ENCODE measurements at regions not wholly inside any gene's neighbourhood (a gene's known extent, or its start where the extent isn't known, plus 50 kb on each side); places are given as distances from the start of the nearest gene placed in this dataset.
"Not testable (repeated sequence)": the region's sequence is repeated elsewhere in the genome, so short reads cannot be mapped to it uniquely, and the experiment has no call there.

DNA sequence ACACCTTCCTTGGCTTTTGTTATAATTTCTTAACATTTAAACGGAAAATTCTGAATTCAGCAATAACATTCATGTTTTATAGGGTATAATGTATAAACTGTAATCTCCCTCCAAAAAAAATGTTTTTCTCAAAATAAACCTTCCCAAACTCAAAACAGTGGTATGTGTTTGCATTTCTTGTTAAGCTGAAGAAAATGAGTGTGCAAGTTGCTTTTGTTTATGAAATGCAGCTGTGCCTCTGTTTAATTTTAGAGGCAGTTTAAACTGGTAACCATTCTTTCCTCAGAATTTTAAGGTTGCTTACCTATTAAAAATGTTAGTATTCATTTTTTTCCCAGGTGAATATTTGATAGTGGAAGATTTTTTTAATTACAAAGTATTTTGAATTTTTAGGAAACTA is 105.0 kb upstream of the ANKRD50 start:
- Histone ChIP-seq H3K27ac (ENCODE audit: insufficient read depth, low read depth, low read length) (no peak overlapping the region), H3K4me3 (replicated peaks in 1 of 3; ENCODE audit: insufficient read depth in 1 of 3, low read depth in 1 of 3, low read length in 3 of 3) (no peak overlapping the region), H3K4me1 (ENCODE audit: control insufficient read depth, extremely low read depth, insufficient read depth, low read length) (no peaks in the 10 kb centered on the region), H3K4me2 (ENCODE audit: insufficient read depth, low read length) (no peak overlapping the region), H3K9ac (replicated peaks; ENCODE audit: extremely low read depth, insufficient read depth, low read length) (no peak overlapping the region), H3K27me3 (ENCODE audit: control insufficient read depth in 2 of 2, insufficient read depth in 2 of 2, low read length in 2 of 2) (no peaks in the 10 kb centered on the region), H2AFZ (ENCODE audit: low read depth, low read length) (no peak overlapping the region), H3K9me1 (replicated peaks; ENCODE audit: control insufficient read depth, extremely low read depth, insufficient read depth, low read length) (no peaks in the 10 kb centered on the region), H3K36me3 (ENCODE audit: control insufficient read depth in 2 of 2, extremely low read depth in 1 of 2, insufficient read depth in 2 of 2, low read length in 2 of 2) (no peaks in the 10 kb centered on the region), H3K9me3 (replicated peaks; ENCODE audit: control insufficient read depth, insufficient read depth, low read length) (no peaks in the 10 kb centered on the region), H3K79me2 (ENCODE audit: control insufficient read depth, insufficient read depth, low read length) (no peaks in the 10 kb centered on the region), H4K20me1 (replicated peaks; ENCODE audit: control insufficient read depth, extremely low read depth, insufficient read depth, low read length) (no peaks in the 10 kb centered on the region)
- dilution Hi-C loops (cut with MboI; ENCODE audit: extremely low pct_ligation_motif_present, low sequenced_read_pairs) (no loop called here), intact Hi-C loops (cut with micrococcal nuclease) (no loop called here)
- ChIA-PET CTCF (no interaction called here), POLR2A (no interaction called here)
- FAIRE-seq: no peak
- DNase-seq (ENCODE audit: low read depth, low spot score): no peak
- no TSS peak for BruUV-seq (replicated peaks)
- TF ChIP-seq POLR2A (IDR thresholded peaks at IDR 0.05; ENCODE audit: low read depth, low read length): no peak

DNA sequence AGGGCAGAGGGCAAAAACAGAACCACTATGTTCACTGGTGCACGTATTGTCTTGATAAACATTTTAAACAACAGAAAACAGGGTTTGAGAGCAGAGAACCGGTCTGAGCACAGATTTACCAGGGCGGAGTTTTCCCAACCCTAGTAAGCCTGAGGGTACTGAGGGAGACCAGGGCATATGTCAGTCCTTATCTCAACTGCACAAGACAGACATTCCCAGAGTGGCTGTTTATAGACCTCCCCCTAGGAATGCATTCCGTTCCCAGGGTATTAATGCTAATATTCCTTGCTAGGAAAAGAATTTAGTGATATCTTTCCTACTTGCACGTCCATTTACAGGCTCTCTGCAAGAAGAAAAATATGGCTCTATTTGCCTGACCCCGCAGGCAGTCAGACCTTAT is 99.7 kb upstream of the ANKRD50 start:
- BruUV-seq (replicated peaks); FAIRE-seq; H3K27ac ChIP-seq (ENCODE audit: insufficient read depth, low read depth, low read length); H3K79me2 ChIP-seq (ENCODE audit: control insufficient read depth, insufficient read depth, low read length); intact Hi-C loops (cut with micrococcal nuclease); dilution Hi-C loops (cut with MboI; ENCODE audit: extremely low pct_ligation_motif_present, low sequenced_read_pairs); H3K9me3 ChIP-seq (replicated peaks; ENCODE audit: control insufficient read depth, insufficient read depth, low read length); H3K9ac ChIP-seq (replicated peaks; ENCODE audit: extremely low read depth, insufficient read depth, low read length); H3K36me3 ChIP-seq (ENCODE audit: control insufficient read depth in 2 of 2, extremely low read depth in 1 of 2, insufficient read depth in 2 of 2, low read length in 2 of 2); POLR2A ChIA-PET; H3K4me2 ChIP-seq (ENCODE audit: insufficient read depth, low read length); H3K4me3 ChIP-seq (replicated peaks in 1 of 3; ENCODE audit: insufficient read depth in 1 of 3, low read depth in 1 of 3, low read length in 3 of 3); H3K9me1 ChIP-seq (replicated peaks; ENCODE audit: control insufficient read depth, extremely low read depth, insufficient read depth, low read length); H3K27me3 ChIP-seq (ENCODE audit: control insufficient read depth in 2 of 2, insufficient read depth in 2 of 2, low read length in 2 of 2); H2AFZ ChIP-seq (ENCODE audit: low read depth, low read length); H4K20me1 ChIP-seq (replicated peaks; ENCODE audit: control insufficient read depth, extremely low read depth, insufficient read depth, low read length); DNase-seq (ENCODE audit: low read depth, low spot score); CTCF ChIA-PET; H3K4me1 ChIP-seq (ENCODE audit: control insufficient read depth, extremely low read depth, insufficient read depth, low read length): not testable (repeated sequence)

DNA sequence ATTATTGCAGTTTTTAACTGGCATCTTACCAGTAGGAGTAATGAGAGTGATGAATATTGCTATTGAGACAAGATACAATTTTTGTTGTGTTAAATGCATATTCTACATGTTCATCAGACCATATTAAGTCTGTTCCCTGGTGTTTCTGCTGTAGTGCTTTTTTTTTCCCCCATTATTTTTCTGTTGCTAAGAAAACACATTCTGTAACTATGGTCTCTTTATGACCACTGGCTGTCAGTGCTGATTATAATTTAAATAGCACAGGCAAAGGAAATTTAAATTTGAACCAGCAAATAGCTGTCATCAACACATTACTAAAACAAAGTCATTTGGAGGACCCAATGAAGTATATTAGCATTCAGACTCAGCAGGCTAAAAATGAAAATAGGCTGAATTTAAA is 98.3 kb upstream of the ANKRD50 start:
- TF ChIP-seq, protein P1, sequence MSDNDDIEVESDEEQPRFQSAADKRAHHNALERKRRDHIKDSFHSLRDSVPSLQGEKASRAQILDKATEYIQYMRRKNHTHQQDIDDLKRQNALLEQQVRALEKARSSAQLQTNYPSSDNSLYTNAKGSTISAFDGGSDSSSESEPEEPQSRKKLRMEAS (IDR thresholded peaks at IDR 0.05; ENCODE audit: insufficient read depth, insufficient read length): no peak
- TF ChIP-seq POLR2AphosphoS5 (IDR thresholded peaks at IDR 0.05; ENCODE audit: insufficient read depth, low read depth, low read length): no peak
- TF ChIP-seq FOS (IDR thresholded peaks at IDR 0.05; ENCODE audit: borderline replicate concordance, insufficient read depth, low read length): no peak
- no peak for TF ChIP-seq CTCF (IDR thresholded peaks at IDR 0.05; ENCODE audit: extremely low read depth in 1 of 2, insufficient read depth in 1 of 2, low read depth in 1 of 2, low read length in 2 of 2)
- no peak for TF ChIP-seq MYC (IDR thresholded peaks at IDR 0.05; ENCODE audit: low read depth, low read length)
- TF ChIP-seq GATA2 (IDR thresholded peaks at IDR 0.05; ENCODE audit: insufficient read depth, insufficient read length, low read depth, low read length): no peak
- no peak for TF ChIP-seq EZH2 (IDR thresholded peaks at IDR 0.05; ENCODE audit: borderline replicate concordance, low read depth, low read length, severe bottlenecking)
- TF ChIP-seq JUN (IDR thresholded peaks at IDR 0.05; ENCODE audit: borderline replicate concordance, insufficient read depth, insufficient read length, low read depth): no peak
- TF ChIP-seq POLR2A (IDR thresholded peaks at IDR 0.05; ENCODE audit: low read depth, low read length): no peak
- ChIA-PET CTCF (no interaction called here), POLR2A (no interaction called here)
- Histone ChIP-seq H3K4me1 (ENCODE audit: control insufficient read depth, extremely low read depth, insufficient read depth, low read length) (no peaks in the 10 kb centered on the region), H4K20me1 (replicated peaks; ENCODE audit: control insufficient read depth, extremely low read depth, insufficient read depth, low read length) (no peaks in the 10 kb centered on the region), H3K27ac (ENCODE audit: insufficient read depth, low read depth, low read length) (no peak overlapping the region), H3K4me2 (ENCODE audit: insufficient read depth, low read length) (no peak overlapping the region), H3K27me3 (ENCODE audit: control insufficient read depth in 2 of 2, insufficient read depth in 2 of 2, low read length in 2 of 2) (no peaks in the 10 kb centered on the region), H2AFZ (ENCODE audit: low read depth, low read length) (no peak overlapping the region), H3K4me3 (replicated peaks in 1 of 3; ENCODE audit: insufficient read depth in 1 of 3, low read depth in 1 of 3, low read length in 3 of 3) (no peak overlapping the region), H3K9me3 (replicated peaks; ENCODE audit: control insufficient read depth, insufficient read depth, low read length) (no peaks in the 10 kb centered on the region), H3K9ac (replicated peaks; ENCODE audit: extremely low read depth, insufficient read depth, low read length) (no peak overlapping the region), H3K9me1 (replicated peaks; ENCODE audit: control insufficient read depth, extremely low read depth, insufficient read depth, low read length) (no peaks in the 10 kb centered on the region), H3K79me2 (ENCODE audit: control insufficient read depth, insufficient read depth, low read length) (no peaks in the 10 kb centered on the region), H3K36me3 (ENCODE audit: control insufficient read depth in 2 of 2, extremely low read depth in 1 of 2, insufficient read depth in 2 of 2, low read length in 2 of 2) (no peaks in the 10 kb centered on the region)
- DNase-seq (ENCODE audit: low read depth, low spot score) (no peak), FAIRE-seq (no peak)
- BruUV-seq (replicated peaks): no TSS peak
- dilution Hi-C loops (cut with MboI; ENCODE audit: extremely low pct_ligation_motif_present, low sequenced_read_pairs): no loop called here
- intact Hi-C loops (cut with micrococcal nuclease): no loop called here
